Superior temporal gyrus (tissue), 1 donor: ENCODE measurements at regions not wholly inside any gene's neighbourhood (a gene's known extent, or its start where the extent isn't known, plus 50 kb on each side); places are given as distances from the start of the nearest gene placed in this dataset.

Experiments
- DNase-seq: peaks from one replicate; pipeline ENCODE4 v3.0.0-alpha.2; 2016; ENCODE audit errors: extremely low spot score

GRCh38 chr5:174311121-174311520 lies 265.6 kb downstream of the NSG2 start:
- no peak for DNase-seq

GRCh38 chr5:174311531-174312269 lies 266.2 kb downstream of the NSG2 start:
- DNase-seq: peak; percentile 80

- no peak for DNase-seq
Observed at GRCh38 chr5:174312270-174312617, 266.7 kb downstream of the NSG2 start.

GRCh38 chr5:174312641-174313040 lies 267.1 kb downstream of the NSG2 start:
- DNase-seq: no peak

- no peak for DNase-seq
Observed at GRCh38 chr5:174313615-174314014, 268.1 kb downstream of the NSG2 start.

- no peak for DNase-seq
Observed at GRCh38 chr5:174314261-174314660, 268.8 kb downstream of the NSG2 start.

- no peak for DNase-seq
Observed at GRCh38 chr5:174315471-174315870, 270.0 kb downstream of the NSG2 start.

GRCh38 chr5:174315871-174316270 lies 270.4 kb downstream of the NSG2 start:
- DNase-seq: no peak

- DNase-seq: no peak
Observed at GRCh38 chr5:174316326-174316725, 270.8 kb downstream of the NSG2 start.

GRCh38 chr5:174317256-174317894 lies 271.9 kb downstream of the NSG2 start:
- DNase-seq: peak; percentile 83

- no peak for DNase-seq
Observed at GRCh38 chr5:174318578-174318977, 273.1 kb downstream of the NSG2 start.

GRCh38 chr5:174319551-174319950 lies 274.0 kb downstream of the NSG2 start:
- no peak for DNase-seq

- no peak for DNase-seq
Observed at GRCh38 chr5:174320051-174320450, 274.5 kb downstream of the NSG2 start.

GRCh38 chr5:174323878-174324281 lies 278.4 kb downstream of the NSG2 start:
- DNase-seq: peak; percentile 50

- no peak for DNase-seq
Observed at GRCh38 chr5:174324680-174325079, 279.2 kb downstream of the NSG2 start.

GRCh38 chr5:174325431-174325830 lies 279.9 kb downstream of the NSG2 start:
- DNase-seq: no peak

- no peak for DNase-seq
Observed at GRCh38 chr5:174325961-174326360, 280.5 kb downstream of the NSG2 start.

GRCh38 chr5:174326372-174326771 lies 280.9 kb downstream of the NSG2 start:
- no peak for DNase-seq

- DNase-seq: peak; percentile 53
Observed at GRCh38 chr5:174327317-174327864, 281.9 kb downstream of the NSG2 start.

- no peak for DNase-seq
Observed at GRCh38 chr5:174327896-174328295, 282.4 kb downstream of the NSG2 start.

GRCh38 chr5:174328631-174329299 lies 283.3 kb downstream of the NSG2 start:
- DNase-seq: no peak

- DNase-seq: no peak
Observed at GRCh38 chr5:174329738-174330137, 284.2 kb downstream of the NSG2 start.
